GM23338 (cell line): ENCODE measurements at regions not wholly inside any gene's neighbourhood (a gene's known extent, or its start where the extent isn't known, plus 50 kb on each side); places are given as distances from the start of the nearest gene placed in this dataset.

ENCODE experiments used
- ATAC-seq: fragments of 200-7000 bp; cut with Tn5 transposase; 3 replicates; pipeline ENCODE4 v1.9.1; 2020
- DNase-seq: peaks from one replicate; pipeline ENCODE4 v3.0.0-alpha.2; 2015; ENCODE audit warnings: low spot score
- H2AFZ ChIP-seq: fragments of 200-600 bp; sonication (generic); 2 replicates; pipeline ENCODE4 v1.8.0; 2016; ENCODE audit warnings: antibody characterized with exemption, mild to moderate bottlenecking, moderate library complexity
- H3F3A ChIP-seq: fragments of 200-600 bp; sonication (generic); replicated peaks from 2 replicates; pipeline ENCODE4 v1.8.0; 2017; ENCODE audit warnings: antibody characterized with exemption, mixed run types, low read depth
- H3K27ac ChIP-seq: fragments of 200-600 bp; sonication (generic); 2 replicates; pipeline ENCODE4 v1.6.1; 2016; ENCODE audit warnings: low read depth
- H3K27me3 ChIP-seq: fragments of 200-600 bp; sonication (generic); 2 replicates; pipeline ENCODE4 v1.8.0; 2016; ENCODE audit warnings: mild to moderate bottlenecking, mixed run types, moderate library complexity; ENCODE audit not compliant: insufficient read depth
- H3K36me3 ChIP-seq: fragments of 200-600 bp; sonication (generic); 2 replicates; pipeline ENCODE4 v1.8.0; 2016; ENCODE audit warnings: mild to moderate bottlenecking; ENCODE audit not compliant: insufficient read depth
- H3K4me1 ChIP-seq: fragments of 200-600 bp; sonication (generic); 2 replicates; pipeline ENCODE4 v1.8.0; 2016; ENCODE audit warnings: mild to moderate bottlenecking, moderate library complexity; ENCODE audit not compliant: insufficient read depth
- H3K4me2 ChIP-seq: fragments of 200-600 bp; sonication (generic); 2 replicates; pipeline ENCODE4 v1.7.1; 2017; ENCODE audit warnings: mixed run types
- H3K4me3 ChIP-seq: fragments of 200-600 bp; sonication (generic); 2 replicates; pipeline ENCODE4 v1.6.1; 2016; ENCODE audit warnings: mixed run types
- H3K79me2 ChIP-seq: fragments of 200-600 bp; sonication (generic); replicated peaks from 2 replicates; pipeline ENCODE4 v1.8.0; 2017; ENCODE audit warnings: mild to moderate bottlenecking; ENCODE audit not compliant: insufficient read depth
- H3K9me2 ChIP-seq: fragments of 200-600 bp; sonication (generic); 2 replicates; pipeline ENCODE4 v1.8.0; 2017; ENCODE audit not compliant: insufficient read depth
- H4K20me1 ChIP-seq: fragments of 200-600 bp; sonication (generic); replicated peaks from 2 replicates; pipeline ENCODE4 v1.8.0; 2017; ENCODE audit warnings: mild to moderate bottlenecking; ENCODE audit not compliant: insufficient read depth
- H3K27ac Mint-ChIP-seq: 2 replicates; pipeline ENCODE4 v1.8.0; 2020; ENCODE audit warnings: inconsistent platforms, mild to moderate bottlenecking, moderate library complexity, mixed read lengths
- H3K27me3 Mint-ChIP-seq: 3 replicates; pipeline ENCODE4 v1.8.0; 2022; ENCODE audit warnings: low read depth, mild to moderate bottlenecking, moderate library complexity, mixed read lengths, inconsistent platforms; ENCODE audit not compliant: insufficient read depth, poor library complexity
- H3K36me3 Mint-ChIP-seq: 3 replicates; pipeline ENCODE4 v1.8.0; 2021; ENCODE audit warnings: low read depth, mild to moderate bottlenecking, inconsistent platforms, moderate library complexity, mixed read lengths
- H3K4me1 Mint-ChIP-seq: 3 replicates; pipeline ENCODE4 v1.8.0; 2020; ENCODE audit warnings: mild to moderate bottlenecking, inconsistent platforms, mixed read lengths
- H3K4me3 Mint-ChIP-seq: 3 replicates; pipeline ENCODE4 v1.8.0; 2021; ENCODE audit warnings: moderate library complexity, mild to moderate bottlenecking, inconsistent platforms, mixed read lengths
- H3K9me3 Mint-ChIP-seq: 3 replicates; pipeline ENCODE4 v1.8.0; 2020; ENCODE audit warnings: moderate library complexity, mild to moderate bottlenecking, inconsistent platforms, mixed read lengths
- CREB1 ChIP-seq: fragments of 250-450 bp; sonication (Bioruptor Pico); IDR thresholded peaks from 2 replicates; pipeline ENCODE4 v1.5.0; 2020; ENCODE audit warnings: low read depth, mild to moderate bottlenecking, moderate library complexity
- EZH2 ChIP-seq: fragments of 200-600 bp; sonication (generic); IDR thresholded peaks from one replicate; pipeline ENCODE4 v1.8.0; 2017; ENCODE audit warnings: antibody characterized with exemption, mild to moderate bottlenecking, low read depth; ENCODE audit not compliant: unreplicated experiment
- EZH2phosphoT487 ChIP-seq: fragments of 200-600 bp; sonication (generic); IDR thresholded peaks from one replicate; pipeline ENCODE4 v1.8.1; 2018; ENCODE audit warnings: antibody characterized with exemption; ENCODE audit not compliant: unreplicated experiment
- JUNB ChIP-seq: IDR thresholded peaks from one replicate; pipeline ENCODE4 v1.6.1; 2016; ENCODE audit warnings: antibody characterized with exemption; ENCODE audit not compliant: unreplicated experiment
- NANOG ChIP-seq: IDR thresholded peaks from 2 replicates; pipeline ENCODE4 v1.6.1; 2016; ENCODE audit warnings: antibody characterized with exemption, borderline replicate concordance
- POLR2AphosphoS5 ChIP-seq: IDR thresholded peaks from 2 replicates; pipeline ENCODE4 v1.6.1; 2016; ENCODE audit warnings: antibody characterized with exemption, low read depth
- STAT1 ChIP-seq: IDR thresholded peaks from one replicate; pipeline ENCODE4 v1.6.1; 2016; ENCODE audit warnings: antibody characterized with exemption; ENCODE audit not compliant: unreplicated experiment
- ZNF114 ChIP-seq: fragments of 250-450 bp; sonication (Bioruptor Pico); IDR thresholded peaks from 2 replicates; pipeline ENCODE4 v1.5.0; 2020; ENCODE audit warnings: mild to moderate bottlenecking, moderate library complexity
- ZNF331 ChIP-seq: fragments of 250-450 bp; sonication (Bioruptor Pico); IDR thresholded peaks from 2 replicates; pipeline ENCODE4 v1.5.0; 2020; ENCODE audit warnings: low read depth, mild to moderate bottlenecking, moderate library complexity
- TF ChIP-seq, protein P1 (sequence below): IDR thresholded peaks from 2 replicates; pipeline ENCODE4 v1.6.1; 2016; ENCODE audit warnings: antibody characterized with exemption
- TF ChIP-seq, protein P2 (sequence below), 2 experiments: fragments of 200-600 bp in 1 of 2; sonication (generic) in 1 of 2; conservative IDR thresholded peaks; 2 replicates each; pipeline versions ENCODE4 v1.5.1 to v1.6.1; 2016 to 2017; ENCODE audit warnings: antibody characterized with exemption in 2 of 2, low read depth in 2 of 2, mild to moderate bottlenecking in 2 of 2, moderate library complexity in 1 of 2
- TF ChIP-seq, protein P3 (sequence below): fragments of 250-450 bp; sonication (Bioruptor Pico); IDR thresholded peaks from 2 replicates; pipeline ENCODE4 v1.5.0; 2020; ENCODE audit warnings: mild to moderate bottlenecking, moderate library complexity

DNA sequence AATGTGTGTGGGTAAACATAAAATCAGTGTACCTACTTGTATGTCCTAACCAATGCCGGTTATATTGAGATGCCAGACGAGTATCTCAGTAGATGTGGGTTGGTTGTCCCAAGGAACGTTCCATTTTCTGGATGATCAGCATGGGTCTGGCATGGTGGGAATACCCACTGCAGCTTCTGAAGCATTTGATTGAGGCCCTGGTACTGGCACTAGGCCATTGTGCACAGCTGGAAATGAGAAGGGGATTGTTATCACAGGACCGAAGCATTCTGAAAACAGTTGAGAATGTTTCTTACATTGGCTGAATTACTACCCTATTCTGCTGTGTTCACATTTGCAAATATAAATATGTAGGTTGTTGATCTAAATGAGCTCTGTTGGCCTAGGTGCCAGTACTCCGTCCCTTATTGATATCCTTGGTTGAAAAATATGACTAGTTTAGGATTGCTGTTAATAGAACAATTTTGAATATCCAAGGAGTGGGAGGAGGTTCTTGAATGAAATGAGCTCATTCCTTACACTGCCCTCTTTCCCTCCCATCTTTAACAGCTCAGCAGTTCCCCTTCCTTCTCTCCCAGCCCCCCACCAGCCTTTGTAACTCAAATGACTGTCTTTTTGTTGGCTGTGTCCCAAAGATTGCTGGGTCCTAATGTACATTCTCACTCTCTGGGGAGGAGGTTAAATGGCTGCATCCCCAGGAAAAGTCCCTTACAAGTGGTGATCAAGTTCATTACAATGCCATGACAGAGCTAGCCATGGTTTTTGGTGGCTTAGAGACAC, 293.3 kb upstream of the TPM1 start:
- peak; percentile 76 for ATAC-seq

GRCh38 chr15:62750471-62750870, 292.1 kb upstream of the TPM1 start:
- H3F3A ChIP-seq, result no peaks in the 10 kb centered on the region
- no peak overlapping the region for H3K27ac Mint-ChIP-seq
- H3K4me1 Mint-ChIP-seq, result peaks cover 30% of the 10 kb centered on the region
- H3K27ac ChIP-seq, result no peak overlapping the region
- peaks cover 7% of the 10 kb centered on the region for H3K36me3 Mint-ChIP-seq
- DNase-seq, result no peak
- H3K9me2 ChIP-seq, result no peaks in the 10 kb centered on the region; the same call in 1 of the 2 replicates
- no peak for ATAC-seq
- H2AFZ ChIP-seq, result no peak overlapping the region
- no peak overlapping the region for H3K4me3 Mint-ChIP-seq
- H3K4me3 ChIP-seq, result no peak overlapping the region
- H3K36me3 ChIP-seq, result no peaks in the 10 kb centered on the region
- no peaks in the 10 kb centered on the region for H4K20me1 ChIP-seq
- H3K79me2 ChIP-seq, result no peaks in the 10 kb centered on the region
- no peak overlapping the region for H3K4me2 ChIP-seq
- H3K27me3 Mint-ChIP-seq, result peaks cover 1% of the 10 kb centered on the region
- H3K4me1 ChIP-seq, result peaks cover 16% of the 10 kb centered on the region
- H3K27me3 ChIP-seq, result no peaks in the 10 kb centered on the region
- H3K9me3 Mint-ChIP-seq, result no peaks in the 10 kb centered on the region
- TF ChIP-seq, protein P1, sequence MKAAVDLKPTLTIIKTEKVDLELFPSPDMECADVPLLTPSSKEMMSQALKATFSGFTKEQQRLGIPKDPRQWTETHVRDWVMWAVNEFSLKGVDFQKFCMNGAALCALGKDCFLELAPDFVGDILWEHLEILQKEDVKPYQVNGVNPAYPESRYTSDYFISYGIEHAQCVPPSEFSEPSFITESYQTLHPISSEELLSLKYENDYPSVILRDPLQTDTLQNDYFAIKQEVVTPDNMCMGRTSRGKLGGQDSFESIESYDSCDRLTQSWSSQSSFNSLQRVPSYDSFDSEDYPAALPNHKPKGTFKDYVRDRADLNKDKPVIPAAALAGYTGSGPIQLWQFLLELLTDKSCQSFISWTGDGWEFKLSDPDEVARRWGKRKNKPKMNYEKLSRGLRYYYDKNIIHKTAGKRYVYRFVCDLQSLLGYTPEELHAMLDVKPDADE, result no peak
- TF ChIP-seq NANOG (no peak), ZNF331 (CRISPR knock-in tag) (no peak), JUNB (no peak), EZH2 (no peak), ZNF114 (CRISPR knock-in tag) (no peak), POLR2AphosphoS5 (no peak), CREB1 (CRISPR knock-in tag) (no peak), EZH2phosphoT487 (no peak), STAT1 (no peak)
- TF ChIP-seq, protein P2, sequence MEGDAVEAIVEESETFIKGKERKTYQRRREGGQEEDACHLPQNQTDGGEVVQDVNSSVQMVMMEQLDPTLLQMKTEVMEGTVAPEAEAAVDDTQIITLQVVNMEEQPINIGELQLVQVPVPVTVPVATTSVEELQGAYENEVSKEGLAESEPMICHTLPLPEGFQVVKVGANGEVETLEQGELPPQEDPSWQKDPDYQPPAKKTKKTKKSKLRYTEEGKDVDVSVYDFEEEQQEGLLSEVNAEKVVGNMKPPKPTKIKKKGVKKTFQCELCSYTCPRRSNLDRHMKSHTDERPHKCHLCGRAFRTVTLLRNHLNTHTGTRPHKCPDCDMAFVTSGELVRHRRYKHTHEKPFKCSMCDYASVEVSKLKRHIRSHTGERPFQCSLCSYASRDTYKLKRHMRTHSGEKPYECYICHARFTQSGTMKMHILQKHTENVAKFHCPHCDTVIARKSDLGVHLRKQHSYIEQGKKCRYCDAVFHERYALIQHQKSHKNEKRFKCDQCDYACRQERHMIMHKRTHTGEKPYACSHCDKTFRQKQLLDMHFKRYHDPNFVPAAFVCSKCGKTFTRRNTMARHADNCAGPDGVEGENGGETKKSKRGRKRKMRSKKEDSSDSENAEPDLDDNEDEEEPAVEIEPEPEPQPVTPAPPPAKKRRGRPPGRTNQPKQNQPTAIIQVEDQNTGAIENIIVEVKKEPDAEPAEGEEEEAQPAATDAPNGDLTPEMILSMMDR (conservative IDR thresholded peaks at IDR 0.05; ENCODE audit: low read depth in 2 of 2), result no peak
- TF ChIP-seq, protein P3, sequence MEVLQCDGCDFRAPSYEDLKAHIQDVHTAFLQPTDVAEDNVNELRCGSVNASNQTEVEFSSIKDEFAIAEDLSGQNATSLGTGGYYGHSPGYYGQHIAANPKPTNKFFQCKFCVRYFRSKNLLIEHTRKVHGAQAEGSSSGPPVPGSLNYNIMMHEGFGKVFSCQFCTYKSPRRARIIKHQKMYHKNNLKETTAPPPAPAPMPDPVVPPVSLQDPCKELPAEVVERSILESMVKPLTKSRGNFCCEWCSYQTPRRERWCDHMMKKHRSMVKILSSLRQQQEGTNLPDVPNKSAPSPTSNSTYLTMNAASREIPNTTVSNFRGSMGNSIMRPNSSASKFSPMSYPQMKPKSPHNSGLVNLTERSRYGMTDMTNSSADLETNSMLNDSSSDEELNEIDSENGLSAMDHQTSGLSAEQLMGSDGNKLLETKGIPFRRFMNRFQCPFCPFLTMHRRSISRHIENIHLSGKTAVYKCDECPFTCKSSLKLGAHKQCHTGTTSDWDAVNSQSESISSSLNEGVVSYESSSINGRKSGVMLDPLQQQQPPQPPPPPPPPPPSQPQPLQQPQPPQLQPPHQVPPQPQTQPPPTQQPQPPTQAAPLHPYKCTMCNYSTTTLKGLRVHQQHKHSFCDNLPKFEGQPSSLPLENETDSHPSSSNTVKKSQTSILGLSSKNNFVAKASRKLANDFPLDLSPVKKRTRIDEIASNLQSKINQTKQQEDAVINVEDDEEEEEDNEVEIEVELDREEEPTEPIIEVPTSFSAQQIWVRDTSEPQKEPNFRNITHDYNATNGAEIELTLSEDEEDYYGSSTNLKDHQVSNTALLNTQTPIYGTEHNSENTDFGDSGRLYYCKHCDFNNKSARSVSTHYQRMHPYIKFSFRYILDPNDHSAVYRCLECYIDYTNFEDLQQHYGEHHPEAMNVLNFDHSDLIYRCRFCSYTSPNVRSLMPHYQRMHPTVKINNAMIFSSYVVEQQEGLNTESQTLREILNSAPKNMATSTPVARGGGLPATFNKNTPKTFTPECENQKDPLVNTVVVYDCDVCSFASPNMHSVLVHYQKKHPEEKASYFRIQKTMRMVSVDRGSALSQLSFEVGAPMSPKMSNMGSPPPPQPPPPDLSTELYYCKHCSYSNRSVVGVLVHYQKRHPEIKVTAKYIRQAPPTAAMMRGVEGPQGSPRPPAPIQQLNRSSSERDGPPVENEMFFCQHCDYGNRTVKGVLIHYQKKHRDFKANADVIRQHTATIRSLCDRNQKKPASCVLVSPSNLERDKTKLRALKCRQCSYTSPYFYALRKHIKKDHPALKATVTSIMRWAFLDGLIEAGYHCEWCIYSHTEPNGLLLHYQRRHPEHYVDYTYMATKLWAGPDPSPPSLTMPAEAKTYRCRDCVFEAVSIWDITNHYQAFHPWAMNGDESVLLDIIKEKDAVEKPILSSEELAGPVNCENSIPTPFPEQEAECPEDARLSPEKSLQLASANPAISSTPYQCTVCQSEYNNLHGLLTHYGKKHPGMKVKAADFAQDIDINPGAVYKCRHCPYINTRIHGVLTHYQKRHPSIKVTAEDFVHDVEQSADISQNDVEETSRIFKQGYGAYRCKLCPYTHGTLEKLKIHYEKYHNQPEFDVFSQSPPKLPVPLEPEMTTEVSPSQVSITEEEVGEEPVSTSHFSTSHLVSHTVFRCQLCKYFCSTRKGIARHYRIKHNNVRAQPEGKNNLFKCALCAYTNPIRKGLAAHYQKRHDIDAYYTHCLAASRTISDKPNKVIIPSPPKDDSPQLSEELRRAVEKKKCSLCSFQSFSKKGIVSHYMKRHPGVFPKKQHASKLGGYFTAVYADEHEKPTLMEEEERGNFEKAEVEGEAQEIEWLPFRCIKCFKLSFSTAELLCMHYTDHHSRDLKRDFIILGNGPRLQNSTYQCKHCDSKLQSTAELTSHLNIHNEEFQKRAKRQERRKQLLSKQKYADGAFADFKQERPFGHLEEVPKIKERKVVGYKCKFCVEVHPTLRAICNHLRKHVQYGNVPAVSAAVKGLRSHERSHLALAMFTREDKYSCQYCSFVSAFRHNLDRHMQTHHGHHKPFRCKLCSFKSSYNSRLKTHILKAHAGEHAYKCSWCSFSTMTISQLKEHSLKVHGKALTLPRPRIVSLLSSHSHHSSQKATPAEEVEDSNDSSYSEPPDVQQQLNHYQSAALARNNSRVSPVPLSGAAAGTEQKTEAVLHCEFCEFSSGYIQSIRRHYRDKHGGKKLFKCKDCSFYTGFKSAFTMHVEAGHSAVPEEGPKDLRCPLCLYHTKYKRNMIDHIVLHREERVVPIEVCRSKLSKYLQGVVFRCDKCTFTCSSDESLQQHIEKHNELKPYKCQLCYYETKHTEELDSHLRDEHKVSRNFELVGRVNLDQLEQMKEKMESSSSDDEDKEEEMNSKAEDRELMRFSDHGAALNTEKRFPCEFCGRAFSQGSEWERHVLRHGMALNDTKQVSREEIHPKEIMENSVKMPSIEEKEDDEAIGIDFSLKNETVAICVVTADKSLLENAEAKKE, result no peak

More for the DNA sequence above, 293.3 kb upstream of the TPM1 start:
- TF ChIP-seq POLR2AphosphoS5 (no peak), EZH2phosphoT487 (no peak)
- H2AFZ ChIP-seq, result no peak overlapping the region
- Mint-ChIP-seq H3K9me3 (no peaks in the 10 kb centered on the region), H3K4me1 (peaks cover 30% of the 10 kb centered on the region), H3K27me3 (peaks cover 1% of the 10 kb centered on the region), H3K4me3 (no peak overlapping the region), H3K27ac (peak overlapping the region; percentile 90), H3K36me3 (peaks cover 3% of the 10 kb centered on the region)
- H4K20me1 ChIP-seq, result no peaks in the 10 kb centered on the region
- H3K79me2 ChIP-seq, result no peaks in the 10 kb centered on the region
- H3K4me2 ChIP-seq, result peak overlapping the region; percentile 30
- H3K36me3 ChIP-seq, result no peaks in the 10 kb centered on the region
- H3K4me3 ChIP-seq, result no peak overlapping the region
- no peaks in the 10 kb centered on the region; the same call in 1 of the 2 replicates for H3K9me2 ChIP-seq
- DNase-seq, result peak; percentile 27
- peaks cover 16% of the 10 kb centered on the region for H3K4me1 ChIP-seq
- H3K27ac ChIP-seq, result no peak overlapping the region
- H3F3A ChIP-seq, result no peaks in the 10 kb centered on the region
- H3K27me3 ChIP-seq, result no peaks in the 10 kb centered on the region
